ENCODE measurements at regions not wholly inside any gene's neighbourhood (a gene's known extent, or its start where the extent isn't known, plus 50 kb on each side); places are given as distances from the start of the nearest gene placed in this dataset.

DNA sequence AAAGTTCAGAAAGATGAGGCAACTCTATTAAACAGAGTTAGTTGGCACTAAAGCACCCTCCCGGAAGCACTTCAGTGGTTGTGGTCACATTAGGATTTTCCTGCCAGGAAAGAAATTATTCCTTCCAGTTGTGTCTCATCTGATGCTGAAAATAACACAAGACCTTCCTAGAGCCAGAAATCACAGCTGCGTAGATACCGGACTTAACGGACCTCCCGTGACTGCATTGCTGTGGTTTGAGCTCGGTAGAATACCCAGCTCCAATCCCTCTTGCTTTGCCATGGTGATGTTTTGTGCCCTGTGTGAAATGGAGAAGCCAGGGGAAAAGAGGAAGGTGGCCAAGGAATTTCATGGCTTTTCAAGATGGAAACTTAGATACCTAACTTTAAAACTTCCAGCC is 215.0 kb upstream of the IGF1R start:
- DNase-seq (ENCODE audit: low read depth, low spot score), result no peak
- no peak for TF ChIP-seq ELF1 (IDR thresholded peaks at IDR 0.05; ENCODE audit: borderline replicate concordance, low read depth)
- TF ChIP-seq, protein P1, sequence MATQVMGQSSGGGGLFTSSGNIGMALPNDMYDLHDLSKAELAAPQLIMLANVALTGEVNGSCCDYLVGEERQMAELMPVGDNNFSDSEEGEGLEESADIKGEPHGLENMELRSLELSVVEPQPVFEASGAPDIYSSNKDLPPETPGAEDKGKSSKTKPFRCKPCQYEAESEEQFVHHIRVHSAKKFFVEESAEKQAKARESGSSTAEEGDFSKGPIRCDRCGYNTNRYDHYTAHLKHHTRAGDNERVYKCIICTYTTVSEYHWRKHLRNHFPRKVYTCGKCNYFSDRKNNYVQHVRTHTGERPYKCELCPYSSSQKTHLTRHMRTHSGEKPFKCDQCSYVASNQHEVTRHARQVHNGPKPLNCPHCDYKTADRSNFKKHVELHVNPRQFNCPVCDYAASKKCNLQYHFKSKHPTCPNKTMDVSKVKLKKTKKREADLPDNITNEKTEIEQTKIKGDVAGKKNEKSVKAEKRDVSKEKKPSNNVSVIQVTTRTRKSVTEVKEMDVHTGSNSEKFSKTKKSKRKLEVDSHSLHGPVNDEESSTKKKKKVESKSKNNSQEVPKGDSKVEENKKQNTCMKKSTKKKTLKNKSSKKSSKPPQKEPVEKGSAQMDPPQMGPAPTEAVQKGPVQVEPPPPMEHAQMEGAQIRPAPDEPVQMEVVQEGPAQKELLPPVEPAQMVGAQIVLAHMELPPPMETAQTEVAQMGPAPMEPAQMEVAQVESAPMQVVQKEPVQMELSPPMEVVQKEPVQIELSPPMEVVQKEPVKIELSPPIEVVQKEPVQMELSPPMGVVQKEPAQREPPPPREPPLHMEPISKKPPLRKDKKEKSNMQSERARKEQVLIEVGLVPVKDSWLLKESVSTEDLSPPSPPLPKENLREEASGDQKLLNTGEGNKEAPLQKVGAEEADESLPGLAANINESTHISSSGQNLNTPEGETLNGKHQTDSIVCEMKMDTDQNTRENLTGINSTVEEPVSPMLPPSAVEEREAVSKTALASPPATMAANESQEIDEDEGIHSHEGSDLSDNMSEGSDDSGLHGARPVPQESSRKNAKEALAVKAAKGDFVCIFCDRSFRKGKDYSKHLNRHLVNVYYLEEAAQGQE (IDR thresholded peaks at IDR 0.05; ENCODE audit: low read depth), result no peak
- TF ChIP-seq SP1 (IDR thresholded peaks at IDR 0.05; ENCODE audit: low read depth), result no peak
- no peak for TF ChIP-seq EGR1 (IDR thresholded peaks at IDR 0.05; ENCODE audit: low read depth)
- TF ChIP-seq CEBPB (IDR thresholded peaks at IDR 0.05; ENCODE audit: low read depth), result no peak
- no peak for TF ChIP-seq RAD21 (IDR thresholded peaks at IDR 0.05; ENCODE audit: low read depth)
- no peak for TF ChIP-seq FOSL1 (IDR thresholded peaks at IDR 0.05; ENCODE audit: low read depth)
- H3K4me1 ChIP-seq (ENCODE audit: control insufficient read depth in 1 of 2, insufficient read depth in 2 of 2, low read length in 2 of 2), result peaks cover 0 to 7% of the 10 kb centered on the region in 2 experiments; a peak in 1 of 4 replicates
- H3K4me2 ChIP-seq (ENCODE audit: low read length), result no peak overlapping the region
- no peak overlapping the region for H2AFZ ChIP-seq (ENCODE audit: low read depth, low read length, poor library complexity, severe bottlenecking)
- no peaks in the 10 kb centered on the region for H3K79me2 ChIP-seq (ENCODE audit: insufficient read depth, low read length)
- intact Hi-C loops (cut with micrococcal nuclease), result no loop called here
- ATAC-seq, result no peak
- H3K36me3 ChIP-seq (ENCODE audit: control insufficient read depth in 1 of 2, insufficient read depth in 2 of 2, low read length in 2 of 2), result no peaks in the 10 kb centered on the region
- POLR2A ChIA-PET, result no interaction called here
- H3K27ac ChIP-seq (ENCODE audit: low read depth, low read length), result no peak overlapping the region
- no peaks in the 10 kb centered on the region for H4K20me1 ChIP-seq (ENCODE audit: insufficient read depth)
- H3K9me3 ChIP-seq (ENCODE audit: control insufficient read depth in 1 of 2, insufficient read depth in 1 of 2, low read depth in 1 of 2, low read length in 2 of 2), result no peaks in the 10 kb centered on the region
- H3K27me3 ChIP-seq (ENCODE audit: insufficient read depth, low read length), result no peaks in the 10 kb centered on the region
- no peak overlapping the region for H3K9ac ChIP-seq (ENCODE audit: low read length)
- RAD21 ChIA-PET (ENCODE audit: low non-redundant PET in 1 of 2, low total read pairs in 2 of 2, uncharacterized antibody in 2 of 2, unreplicated experiment in 2 of 2), result no interaction called here
- CTCF ChIA-PET, result no interaction called here
- H3K4me3 ChIP-seq (replicated peaks in 1 of 2; ENCODE audit: low read depth in 1 of 2, low read length in 2 of 2), result no peak overlapping the region
- H3K9me2 ChIP-seq (ENCODE audit: insufficient read depth), result no peaks in the 10 kb centered on the region
- no TSS peak for BruUV-seq (replicated peaks)

- Histone ChIP-seq H3K36me3 (ENCODE audit: control insufficient read depth in 1 of 2, insufficient read depth in 2 of 2, low read length in 2 of 2) (no peaks in the 10 kb centered on the region), H3K9me2 (ENCODE audit: insufficient read depth) (no peaks in the 10 kb centered on the region), H3K27me3 (ENCODE audit: insufficient read depth, low read length) (no peaks in the 10 kb centered on the region), H3K9me3 (ENCODE audit: control insufficient read depth in 1 of 2, insufficient read depth in 1 of 2, low read depth in 1 of 2, low read length in 2 of 2) (no peaks in the 10 kb centered on the region), H3K4me3 (replicated peaks in 1 of 2; ENCODE audit: low read depth in 1 of 2, low read length in 2 of 2) (no peak overlapping the region), H3K27ac (ENCODE audit: low read depth, low read length) (no peak overlapping the region), H2AFZ (ENCODE audit: low read depth, low read length, poor library complexity, severe bottlenecking) (no peak overlapping the region), H3K4me2 (ENCODE audit: low read length) (no peak overlapping the region), H3K4me1 (ENCODE audit: control insufficient read depth in 1 of 2, insufficient read depth in 2 of 2, low read length in 2 of 2) (peaks cover 0 to 3% of the 10 kb centered on the region in 2 experiments; a peak in 1 of 4 replicates), H4K20me1 (ENCODE audit: insufficient read depth) (no peaks in the 10 kb centered on the region), H3K9ac (ENCODE audit: low read length) (no peak overlapping the region), H3K79me2 (ENCODE audit: insufficient read depth, low read length) (no peaks in the 10 kb centered on the region)
- RAD21 ChIA-PET (ENCODE audit: low non-redundant PET in 1 of 2, low total read pairs in 2 of 2, uncharacterized antibody in 2 of 2, unreplicated experiment in 2 of 2), result no interaction called here
- ATAC-seq (no peak), DNase-seq (ENCODE audit: low read depth, low spot score) (no peak)
- POLR2A ChIA-PET, result no interaction called here
- intact Hi-C loops (cut with micrococcal nuclease), result no loop called here
- BruUV-seq (replicated peaks), result no TSS peak
- CTCF ChIA-PET, result no interaction called here
- TF ChIP-seq FOSL1 (IDR thresholded peaks at IDR 0.05; ENCODE audit: low read depth) (no peak), EZH2 (IDR thresholded peaks at IDR 0.05) (no peak), MAX (IDR thresholded peaks at IDR 0.05) (no peak), SP1 (IDR thresholded peaks at IDR 0.05; ENCODE audit: low read depth) (no peak), ZNF274 (IDR thresholded peaks at IDR 0.05; ENCODE audit: low read depth, low read length) (no peak), ELF1 (IDR thresholded peaks at IDR 0.05; ENCODE audit: borderline replicate concordance, low read depth) (no peak), CBX3 (IDR thresholded peaks at IDR 0.05; ENCODE audit: low read depth) (no peak), YY1 (IDR thresholded peaks at IDR 0.05; ENCODE audit: extremely low read depth, insufficient replicate concordance, low read depth, low read length) (no peak), JUND (IDR thresholded peaks at IDR 0.05) (no peak), POLR2AphosphoS5 (IDR thresholded peaks at IDR 0.05; ENCODE audit: low read depth, low read length) (no peak), POLR2A (IDR thresholded peaks at IDR 0.05; ENCODE audit: borderline replicate concordance, extremely low read depth, insufficient read depth, insufficient read length) (no peak), SRF (IDR thresholded peaks at IDR 0.05; ENCODE audit: low read depth) (no peak)
- TF ChIP-seq, protein P2, sequence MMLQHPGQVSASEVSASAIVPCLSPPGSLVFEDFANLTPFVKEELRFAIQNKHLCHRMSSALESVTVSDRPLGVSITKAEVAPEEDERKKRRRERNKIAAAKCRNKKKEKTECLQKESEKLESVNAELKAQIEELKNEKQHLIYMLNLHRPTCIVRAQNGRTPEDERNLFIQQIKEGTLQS (IDR thresholded peaks at IDR 0.05), result no peak
Observed at GRCh38 chr15:98433856-98434255, 214.5 kb upstream of the IGF1R start.
